ENCODE measurements at regions not wholly inside any gene's neighbourhood (a gene's known extent, or its start where the extent isn't known, plus 50 kb on each side); places are given as distances from the start of the nearest gene placed in this dataset.

- TF ChIP-seq, protein P1, sequence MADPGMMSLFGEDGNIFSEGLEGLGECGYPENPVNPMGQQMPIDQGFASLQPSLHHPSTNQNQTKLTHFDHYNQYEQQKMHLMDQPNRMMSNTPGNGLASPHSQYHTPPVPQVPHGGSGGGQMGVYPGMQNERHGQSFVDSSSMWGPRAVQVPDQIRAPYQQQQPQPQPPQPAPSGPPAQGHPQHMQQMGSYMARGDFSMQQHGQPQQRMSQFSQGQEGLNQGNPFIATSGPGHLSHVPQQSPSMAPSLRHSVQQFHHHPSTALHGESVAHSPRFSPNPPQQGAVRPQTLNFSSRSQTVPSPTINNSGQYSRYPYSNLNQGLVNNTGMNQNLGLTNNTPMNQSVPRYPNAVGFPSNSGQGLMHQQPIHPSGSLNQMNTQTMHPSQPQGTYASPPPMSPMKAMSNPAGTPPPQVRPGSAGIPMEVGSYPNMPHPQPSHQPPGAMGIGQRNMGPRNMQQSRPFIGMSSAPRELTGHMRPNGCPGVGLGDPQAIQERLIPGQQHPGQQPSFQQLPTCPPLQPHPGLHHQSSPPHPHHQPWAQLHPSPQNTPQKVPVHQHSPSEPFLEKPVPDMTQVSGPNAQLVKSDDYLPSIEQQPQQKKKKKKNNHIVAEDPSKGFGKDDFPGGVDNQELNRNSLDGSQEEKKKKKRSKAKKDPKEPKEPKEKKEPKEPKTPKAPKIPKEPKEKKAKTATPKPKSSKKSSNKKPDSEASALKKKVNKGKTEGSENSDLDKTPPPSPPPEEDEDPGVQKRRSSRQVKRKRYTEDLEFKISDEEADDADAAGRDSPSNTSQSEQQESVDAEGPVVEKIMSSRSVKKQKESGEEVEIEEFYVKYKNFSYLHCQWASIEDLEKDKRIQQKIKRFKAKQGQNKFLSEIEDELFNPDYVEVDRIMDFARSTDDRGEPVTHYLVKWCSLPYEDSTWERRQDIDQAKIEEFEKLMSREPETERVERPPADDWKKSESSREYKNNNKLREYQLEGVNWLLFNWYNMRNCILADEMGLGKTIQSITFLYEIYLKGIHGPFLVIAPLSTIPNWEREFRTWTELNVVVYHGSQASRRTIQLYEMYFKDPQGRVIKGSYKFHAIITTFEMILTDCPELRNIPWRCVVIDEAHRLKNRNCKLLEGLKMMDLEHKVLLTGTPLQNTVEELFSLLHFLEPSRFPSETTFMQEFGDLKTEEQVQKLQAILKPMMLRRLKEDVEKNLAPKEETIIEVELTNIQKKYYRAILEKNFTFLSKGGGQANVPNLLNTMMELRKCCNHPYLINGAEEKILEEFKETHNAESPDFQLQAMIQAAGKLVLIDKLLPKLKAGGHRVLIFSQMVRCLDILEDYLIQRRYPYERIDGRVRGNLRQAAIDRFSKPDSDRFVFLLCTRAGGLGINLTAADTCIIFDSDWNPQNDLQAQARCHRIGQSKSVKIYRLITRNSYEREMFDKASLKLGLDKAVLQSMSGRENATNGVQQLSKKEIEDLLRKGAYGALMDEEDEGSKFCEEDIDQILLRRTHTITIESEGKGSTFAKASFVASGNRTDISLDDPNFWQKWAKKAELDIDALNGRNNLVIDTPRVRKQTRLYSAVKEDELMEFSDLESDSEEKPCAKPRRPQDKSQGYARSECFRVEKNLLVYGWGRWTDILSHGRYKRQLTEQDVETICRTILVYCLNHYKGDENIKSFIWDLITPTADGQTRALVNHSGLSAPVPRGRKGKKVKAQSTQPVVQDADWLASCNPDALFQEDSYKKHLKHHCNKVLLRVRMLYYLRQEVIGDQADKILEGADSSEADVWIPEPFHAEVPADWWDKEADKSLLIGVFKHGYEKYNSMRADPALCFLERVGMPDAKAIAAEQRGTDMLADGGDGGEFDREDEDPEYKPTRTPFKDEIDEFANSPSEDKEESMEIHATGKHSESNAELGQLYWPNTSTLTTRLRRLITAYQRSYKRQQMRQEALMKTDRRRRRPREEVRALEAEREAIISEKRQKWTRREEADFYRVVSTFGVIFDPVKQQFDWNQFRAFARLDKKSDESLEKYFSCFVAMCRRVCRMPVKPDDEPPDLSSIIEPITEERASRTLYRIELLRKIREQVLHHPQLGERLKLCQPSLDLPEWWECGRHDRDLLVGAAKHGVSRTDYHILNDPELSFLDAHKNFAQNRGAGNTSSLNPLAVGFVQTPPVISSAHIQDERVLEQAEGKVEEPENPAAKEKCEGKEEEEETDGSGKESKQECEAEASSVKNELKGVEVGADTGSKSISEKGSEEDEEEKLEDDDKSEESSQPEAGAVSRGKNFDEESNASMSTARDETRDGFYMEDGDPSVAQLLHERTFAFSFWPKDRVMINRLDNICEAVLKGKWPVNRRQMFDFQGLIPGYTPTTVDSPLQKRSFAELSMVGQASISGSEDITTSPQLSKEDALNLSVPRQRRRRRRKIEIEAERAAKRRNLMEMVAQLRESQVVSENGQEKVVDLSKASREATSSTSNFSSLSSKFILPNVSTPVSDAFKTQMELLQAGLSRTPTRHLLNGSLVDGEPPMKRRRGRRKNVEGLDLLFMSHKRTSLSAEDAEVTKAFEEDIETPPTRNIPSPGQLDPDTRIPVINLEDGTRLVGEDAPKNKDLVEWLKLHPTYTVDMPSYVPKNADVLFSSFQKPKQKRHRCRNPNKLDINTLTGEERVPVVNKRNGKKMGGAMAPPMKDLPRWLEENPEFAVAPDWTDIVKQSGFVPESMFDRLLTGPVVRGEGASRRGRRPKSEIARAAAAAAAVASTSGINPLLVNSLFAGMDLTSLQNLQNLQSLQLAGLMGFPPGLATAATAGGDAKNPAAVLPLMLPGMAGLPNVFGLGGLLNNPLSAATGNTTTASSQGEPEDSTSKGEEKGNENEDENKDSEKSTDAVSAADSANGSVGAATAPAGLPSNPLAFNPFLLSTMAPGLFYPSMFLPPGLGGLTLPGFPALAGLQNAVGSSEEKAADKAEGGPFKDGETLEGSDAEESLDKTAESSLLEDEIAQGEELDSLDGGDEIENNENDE (IDR thresholded peaks at IDR 0.05; ENCODE audit: insufficient replicate concordance, low read length), result no peak
- TF ChIP-seq EP300 (IDR thresholded peaks at IDR 0.05; ENCODE audit: borderline replicate concordance in 1 of 2, low read depth in 2 of 2, low read length in 2 of 2) (no peak), RNF2 (IDR thresholded peaks at IDR 0.05; ENCODE audit: borderline replicate concordance, low read depth, low read length, missing control alignments, poor library complexity, severe bottlenecking) (no peak), CBX8 (IDR thresholded peaks at IDR 0.05; ENCODE audit: borderline replicate concordance, low read depth, low read length) (no peak), KDM1A (IDR thresholded peaks at IDR 0.05; ENCODE audit: borderline replicate concordance, low read length) (no peak), SIN3A (conservative IDR thresholded peaks at IDR 0.05 in 1 of 2, IDR thresholded peaks at IDR 0.05 in 1 of 2; ENCODE audit: low read depth in 1 of 2, low read length in 2 of 2) (no peak)
These were observed 354.1 kb upstream of the C1orf87 start (continued) for GRCh38 chr1:60427701-60428100.
